Loucy (cell line): ENCODE measurements at regions not wholly inside any gene's neighbourhood (a gene's known extent, or its start where the extent isn't known, plus 50 kb on each side); places are given as distances from the start of the nearest gene placed in this dataset.

Experiments used
- CTCF ChIP-seq: fragments of 200-600 bp; sonication (generic); conservative IDR thresholded peaks from 2 replicates; pipeline ENCODE4 v1.5.1; 2014; ENCODE audit warnings: mild to moderate bottlenecking, antibody characterized with exemption, low read length
- EZH2phosphoT487 ChIP-seq: fragments of 200-600 bp; IDR thresholded peaks from 2 replicates; pipeline ENCODE4 v1.6.1; 2018; ENCODE audit warnings: antibody characterized with exemption, mild to moderate bottlenecking, moderate library complexity, borderline replicate concordance

GRCh38 chr4:170465429-170465828 lies 375.7 kb upstream of the AADAT start:
- TF ChIP-seq EZH2phosphoT487, result no peak
- no peak for TF ChIP-seq CTCF
